Astrocyte of the hippocampus (primary cell): ENCODE measurements at regions not wholly inside any gene's neighbourhood (a gene's known extent, or its start where the extent isn't known, plus 50 kb on each side); places are given as distances from the start of the nearest gene placed in this dataset.

Experiments used
- DNase-seq: peaks from one replicate; pipeline ENCODE4 v3.0.0; 2011; ENCODE audit warnings: low read depth, low spot score

GRCh38 chr7:1359681-1360485, 99.4 kb downstream of the MICALL2 start:
- DNase-seq: no peak

- no peak for DNase-seq
These were observed 98.7 kb downstream of the MICALL2 start for GRCh38 chr7:1360521-1360971.

- no peak for DNase-seq
These were observed 98.1 kb downstream of the MICALL2 start for GRCh38 chr7:1361016-1361755.

- DNase-seq: no peak
These were observed 97.5 kb downstream of the MICALL2 start for GRCh38 chr7:1361756-1362125.

GRCh38 chr7:1362301-1362700, 97.0 kb downstream of the MICALL2 start:
- no peak for DNase-seq

GRCh38 chr7:1364068-1364905, 95.0 kb downstream of the MICALL2 start:
- no peak for DNase-seq

GRCh38 chr7:1364906-1365570, 94.2 kb downstream of the MICALL2 start:
- no peak for DNase-seq

GRCh38 chr7:1365846-1366245, 93.4 kb downstream of the MICALL2 start:
- DNase-seq: no peak

- DNase-seq: no peak
These were observed 92.4 kb downstream of the MICALL2 start for GRCh38 chr7:1366801-1367405.

- DNase-seq: no peak
These were observed 91.6 kb downstream of the MICALL2 start for GRCh38 chr7:1367501-1368183.

GRCh38 chr7:1368184-1368681, 91.0 kb downstream of the MICALL2 start:
- no peak for DNase-seq

- peak; percentile 17 for DNase-seq
These were observed 90.3 kb downstream of the MICALL2 start for GRCh38 chr7:1368682-1369571.

GRCh38 chr7:1369916-1370657, 89.2 kb downstream of the MICALL2 start:
- no peak for DNase-seq

- DNase-seq: no peak
These were observed 88.5 kb downstream of the MICALL2 start for GRCh38 chr7:1370738-1371137.

- no peak for DNase-seq
These were observed 87.2 kb downstream of the MICALL2 start for GRCh38 chr7:1372063-1372462.

GRCh38 chr7:1372671-1373379, 86.4 kb downstream of the MICALL2 start:
- DNase-seq: no peak

GRCh38 chr7:1377111-1377909, 82.0 kb downstream of the MICALL2 start:
- DNase-seq: no peak
